Erythroblast (primary cell): ENCODE measurements at regions not wholly inside any gene's neighbourhood (a gene's known extent, or its start where the extent isn't known, plus 50 kb on each side); places are given as distances from the start of the nearest gene placed in this dataset.

Experiments used
- GATA1 ChIP-seq: IDR thresholded peaks from 2 replicates; pipeline ENCODE4 v1.6.1; 2011; ENCODE audit warnings: low read depth, mild to moderate bottlenecking, control low read depth, low read length, moderate library complexity
- POLR2A ChIP-seq: IDR thresholded peaks from 2 replicates; pipeline ENCODE4 v1.6.1; 2011; ENCODE audit warnings: mild to moderate bottlenecking, low read length

DNA sequence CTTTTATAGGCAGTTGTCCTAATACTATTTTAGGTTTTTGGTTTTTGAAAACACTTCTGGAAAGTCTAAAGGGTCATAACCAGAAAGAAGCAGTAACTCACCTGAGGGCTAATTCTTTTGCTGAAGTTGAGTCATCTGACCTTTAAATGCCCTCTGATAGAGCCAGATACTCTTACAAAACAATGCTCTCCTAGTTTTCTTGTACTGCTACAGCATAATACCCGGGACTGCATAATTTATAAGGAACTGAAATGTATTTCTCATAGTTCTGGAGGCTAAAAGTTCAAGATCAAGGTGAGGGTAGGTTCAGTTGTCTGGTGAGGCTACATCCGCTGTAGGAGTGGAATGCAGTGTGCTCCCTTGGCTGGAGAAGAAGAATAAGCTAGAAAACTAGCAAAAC is 670.3 kb downstream of the TLE4 start:
- no peak for TF ChIP-seq POLR2A
- no peak for TF ChIP-seq GATA1
